HCT116 (cell line): ENCODE measurements at regions not wholly inside any gene's neighbourhood (a gene's known extent, or its start where the extent isn't known, plus 50 kb on each side); places are given as distances from the start of the nearest gene placed in this dataset.

ENCODE experiments used
- ATAC-seq: fragments of 200-7000 bp; cut with Tn5 transposase; 2 replicates; pipeline ENCODE4 v1.9.1; 2020; ENCODE audit warnings: mild to moderate bottlenecking, moderate library complexity
- BruUV-seq: library from RNA; stranded (reverse); fragments of 400-500 nt; replicated peaks from 2 replicates; lab custom pipeline; 2021; lab: Mats Ljungman, UMichigan
- CTCF ChIA-PET: fragments of 300-600 bp; sonication (Branson Sonifier 250); formaldehyde crosslinking; loops from one replicate; lab custom pipeline; 2021; ENCODE audit warnings: antibody characterized with exemption; lab: Charles Lee
- POLR2A ChIA-PET: fragments of 300-600, 350-600 bp; sonication (Branson Sonifier 250); formaldehyde crosslinking; loops from one replicate; lab custom pipeline; 2021; ENCODE audit warnings: antibody characterized with exemption; lab: Charles Lee
- RAD21 ChIA-PET, 2 experiments: fragments of 300-600 bp; sonication (Branson Sonifier 250); formaldehyde crosslinking; loops; one replicate each; lab custom pipeline; 2023; ENCODE audit warnings: low total read pairs in 2 of 2; ENCODE audit not compliant: uncharacterized antibody in 2 of 2, unreplicated experiment in 2 of 2, low non-redundant PET in 1 of 2; lab: Charles Lee
- DNase-seq: peaks from one replicate; pipeline ENCODE4 v3.0.0-alpha.2; 2010; ENCODE audit warnings: low read depth, low spot score
- H2AFZ ChIP-seq: fragments of 200-600 bp; shearing (Covaris generic), sonication (generic); 2 replicates; pipeline ENCODE4 v1.6.1; 2017; ENCODE audit warnings: low read depth, mixed run types, mixed read lengths, antibody characterized with exemption, low read length; ENCODE audit not compliant: poor library complexity, severe bottlenecking
- H3K27ac ChIP-seq: 2 replicates; pipeline ENCODE4 v1.5.1; 2012; ENCODE audit warnings: low read depth, low read length
- H3K27me3 ChIP-seq: fragments of 200-600 bp; sonication (generic); 2 replicates; pipeline ENCODE4 v1.6.1; 2016; ENCODE audit warnings: mixed run types, low read length, mixed read lengths; ENCODE audit not compliant: insufficient read depth
- H3K36me3 ChIP-seq, 2 experiments: fragments of 200-500 bp in 1 of 2; fragments of 200-600 bp in 1 of 2; sonication (Bioruptor generic) in 1 of 2; sonication (generic) in 1 of 2; 2 replicates each; pipeline versions ENCODE4 v1.5.1 to v1.6.1; 2014 to 2016; ENCODE audit warnings: low read length in 2 of 2, inconsistent platforms in 1 of 2, mixed read lengths in 1 of 2, mixed run types in 1 of 2; ENCODE audit not compliant: insufficient read depth in 2 of 2, control insufficient read depth in 1 of 2
- H3K4me1 ChIP-seq, 2 experiments: fragments of 200-600 bp in 1 of 2; sonication (generic) in 1 of 2; 2 replicates each; pipeline versions ENCODE4 v1.5.1 to v1.6.1; 2012 to 2017; ENCODE audit warnings: low read length in 2 of 2, inconsistent platforms in 1 of 2, mild to moderate bottlenecking in 1 of 2, mixed read lengths in 1 of 2, mixed run types in 1 of 2, moderate library complexity in 1 of 2; ENCODE audit not compliant: insufficient read depth in 2 of 2, control insufficient read depth in 1 of 2
- H3K4me2 ChIP-seq: fragments of 200-600 bp; sonication (generic); 2 replicates; pipeline ENCODE4 v1.6.1; 2017; ENCODE audit warnings: mixed run types, low read length, mixed read lengths
- H3K4me3 ChIP-seq, 2 experiments: fragments of 200-600 bp in 1 of 2; sonication (generic) in 1 of 2; replicated peaks in 1 of 2; 2 replicates each; pipeline ENCODE4 v1.5.1; 2011 to 2016; ENCODE audit warnings: low read length in 2 of 2, control low read depth in 1 of 2, low read depth in 1 of 2, mild to moderate bottlenecking in 1 of 2, mixed read lengths in 1 of 2, mixed run types in 1 of 2
- H3K79me2 ChIP-seq: fragments of 200-600 bp; sonication (generic); 2 replicates; pipeline ENCODE4 v1.6.1; 2017; ENCODE audit warnings: mild to moderate bottlenecking, mixed run types, low read length, moderate library complexity, mixed read lengths; ENCODE audit not compliant: insufficient read depth
- H3K9ac ChIP-seq: fragments of 200-600 bp; sonication (generic); 2 replicates; pipeline ENCODE4 v1.6.1; 2016; ENCODE audit warnings: low read length, mixed read lengths
- H3K9me2 ChIP-seq: fragments of 200-600 bp; sonication (generic), shearing (Covaris generic); 2 replicates; pipeline ENCODE4 v1.6.1; 2017; ENCODE audit warnings: mixed run types, mild to moderate bottlenecking, moderate library complexity; ENCODE audit not compliant: insufficient read depth
- H3K9me3 ChIP-seq, 2 experiments: fragments of 200-500 bp in 1 of 2; fragments of 200-600 bp in 1 of 2; sonication (Bioruptor generic) in 1 of 2; sonication (generic) in 1 of 2; 2 replicates each; pipeline ENCODE4 v1.6.1; 2014 to 2017; ENCODE audit warnings: low read length in 2 of 2, mixed read lengths in 2 of 2, inconsistent platforms in 1 of 2, low read depth in 1 of 2, mild to moderate bottlenecking in 1 of 2, mixed run types in 1 of 2, moderate library complexity in 1 of 2; ENCODE audit not compliant: control insufficient read depth in 1 of 2, insufficient read depth in 1 of 2
- H4K20me1 ChIP-seq: fragments of 200-600 bp; sonication (generic), shearing (Covaris generic); 2 replicates; pipeline ENCODE4 v1.6.1; 2017; ENCODE audit warnings: mixed run types, mild to moderate bottlenecking, moderate library complexity; ENCODE audit not compliant: insufficient read depth
- CBX3 ChIP-seq: IDR thresholded peaks from 2 replicates; pipeline ENCODE4 v1.6.1; 2012; ENCODE audit warnings: low read depth
- CEBPB ChIP-seq: IDR thresholded peaks from 2 replicates; pipeline ENCODE4 v1.6.1; 2012; ENCODE audit warnings: low read depth
- EGR1 ChIP-seq: IDR thresholded peaks from 2 replicates; pipeline ENCODE4 v1.6.1; 2012; ENCODE audit warnings: low read depth
- ELF1 ChIP-seq: IDR thresholded peaks from 2 replicates; pipeline ENCODE4 v1.6.1; 2012; ENCODE audit warnings: low read depth, borderline replicate concordance
- EZH2 ChIP-seq: fragments of 200-600 bp; sonication (generic); IDR thresholded peaks from 2 replicates; pipeline ENCODE4 v1.6.1; 2017; ENCODE audit warnings: antibody characterized with exemption, mixed run types
- EZH2phosphoT487 ChIP-seq: fragments of 200-600 bp; IDR thresholded peaks from 2 replicates; pipeline ENCODE4 v1.6.1; 2018; ENCODE audit warnings: antibody characterized with exemption, borderline replicate concordance
- FOSL1 ChIP-seq: IDR thresholded peaks from 2 replicates; pipeline ENCODE4 v1.6.1; 2012; ENCODE audit warnings: low read depth
- MAX ChIP-seq: IDR thresholded peaks from 2 replicates; pipeline ENCODE4 v1.6.1; 2012
- POLR2A ChIP-seq: IDR thresholded peaks from 2 replicates; pipeline ENCODE4 v1.7.0; 2011; ENCODE audit warnings: borderline replicate concordance; ENCODE audit not compliant: insufficient read depth, insufficient read length; ENCODE audit errors: extremely low read depth
- POLR2AphosphoS5 ChIP-seq: IDR thresholded peaks from 2 replicates; pipeline ENCODE4 v1.6.1; 2011; ENCODE audit warnings: mild to moderate bottlenecking, low read depth, low read length, moderate library complexity
- RAD21 ChIP-seq: IDR thresholded peaks from 2 replicates; pipeline ENCODE4 v1.6.1; 2012; ENCODE audit warnings: low read depth, mild to moderate bottlenecking
- REST ChIP-seq: IDR thresholded peaks from 2 replicates; pipeline ENCODE4 v1.6.1; 2012; ENCODE audit warnings: low read depth
- SIN3A ChIP-seq: IDR thresholded peaks from 2 replicates; pipeline ENCODE4 v1.6.1; 2012; ENCODE audit warnings: low read depth
- SP1 ChIP-seq: IDR thresholded peaks from 2 replicates; pipeline ENCODE4 v1.6.1; 2012; ENCODE audit warnings: low read depth
- SRF ChIP-seq: IDR thresholded peaks from 2 replicates; pipeline ENCODE4 v1.6.1; 2012; ENCODE audit warnings: low read depth
- TCF7L2 ChIP-seq: IDR thresholded peaks from 2 replicates; pipeline ENCODE4 v1.7.0; 2011; ENCODE audit warnings: borderline replicate concordance, inconsistent platforms; ENCODE audit not compliant: insufficient read depth, insufficient read length; ENCODE audit errors: extremely low read depth
- YY1 ChIP-seq: IDR thresholded peaks from 2 replicates; pipeline ENCODE4 v1.6.1; 2011; ENCODE audit warnings: low read length, low read depth, moderate library complexity, mild to moderate bottlenecking; ENCODE audit not compliant: insufficient replicate concordance; ENCODE audit errors: extremely low read depth
- ZFX ChIP-seq: fragments of 450-650 bp; IDR thresholded peaks from 2 replicates; pipeline ENCODE4 v1.6.1; 2017
- ZNF274 ChIP-seq: fragments of 200-500 bp; sonication (Bioruptor generic); IDR thresholded peaks from 2 replicates; pipeline ENCODE4 v1.6.1; 2014; ENCODE audit warnings: mild to moderate bottlenecking, low read depth, low read length, inconsistent platforms
- intact Hi-C: fragments of 100-400 bp; cut with micrococcal nuclease; formaldehyde crosslinking; loops from 2 replicates; pipeline ENCODE4 v1.10.0; 2022

- Histone ChIP-seq H3K4me2 (no peak overlapping the region), H3K4me1 (no peaks in the 10 kb centered on the region), H3K9ac (no peak overlapping the region), H3K4me3 (no peak overlapping the region), H4K20me1 (no peaks in the 10 kb centered on the region), H2AFZ (no peak overlapping the region), H3K79me2 (no peaks in the 10 kb centered on the region), H3K27me3 (no peaks in the 10 kb centered on the region), H3K9me3 (no peaks in the 10 kb centered on the region), H3K9me2 (no peaks in the 10 kb centered on the region)
- ATAC-seq (no peak), DNase-seq (no peak)
- no TSS peak for BruUV-seq
- intact Hi-C loops = no loop called here
- RAD21 ChIA-PET = no interaction called here
- POLR2A ChIA-PET = no interaction called here
- TF ChIP-seq POLR2AphosphoS5 (no peak), EZH2phosphoT487 (no peak), RAD21 (no peak), ZNF274 (no peak), SP1 (no peak), ELF1 (no peak), CEBPB (no peak), POLR2A (no peak), TCF7L2 (no peak), SIN3A (no peak), EZH2 (no peak), MAX (no peak), REST (no peak), SRF (no peak), CBX3 (no peak), EGR1 (no peak), ZFX (no peak), FOSL1 (no peak), YY1 (no peak)
- TF ChIP-seq, all 23 proteins: peak for 0
- Histone ChIP-seq H3K36me3 (no peaks in the 10 kb centered on the region), H3K27ac (no peak overlapping the region)
- CTCF ChIA-PET = no interaction called here
Observed at GRCh38 chr7:101717628-101718357, 88.7 kb upstream of the MYL10 start.
